ENCODE measurements at regions not wholly inside any gene's neighbourhood (a gene's known extent, or its start where the extent isn't known, plus 50 kb on each side); places are given as distances from the start of the nearest gene placed in this dataset.
"Not testable (repeated sequence)": the region's sequence is repeated elsewhere in the genome, so short reads cannot be mapped to it uniquely, and the experiment has no call there.

DNA sequence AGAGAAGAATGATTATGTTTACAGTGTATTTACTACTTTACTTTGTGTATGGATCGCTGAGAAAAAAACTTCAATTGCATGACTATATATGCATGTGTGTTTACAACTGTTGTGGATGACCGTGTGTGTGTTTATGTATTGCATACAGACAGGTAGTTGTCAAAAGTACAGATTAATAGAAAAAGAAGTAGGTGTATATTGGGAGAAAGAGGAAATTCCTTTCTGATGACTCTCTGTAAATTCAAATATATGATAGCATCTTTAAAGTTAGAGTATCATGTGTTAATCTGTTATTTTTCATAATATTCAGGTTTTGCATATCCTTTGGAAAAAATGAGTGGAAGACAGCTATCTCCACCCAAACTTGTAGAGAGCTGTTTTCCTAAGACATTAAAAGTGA, 160.4 kb upstream of the AGR3 start:
- H3K4me3 ChIP-seq (ENCODE audit: low read depth, low read length), result no peak overlapping the region
- TF ChIP-seq, protein P1, sequence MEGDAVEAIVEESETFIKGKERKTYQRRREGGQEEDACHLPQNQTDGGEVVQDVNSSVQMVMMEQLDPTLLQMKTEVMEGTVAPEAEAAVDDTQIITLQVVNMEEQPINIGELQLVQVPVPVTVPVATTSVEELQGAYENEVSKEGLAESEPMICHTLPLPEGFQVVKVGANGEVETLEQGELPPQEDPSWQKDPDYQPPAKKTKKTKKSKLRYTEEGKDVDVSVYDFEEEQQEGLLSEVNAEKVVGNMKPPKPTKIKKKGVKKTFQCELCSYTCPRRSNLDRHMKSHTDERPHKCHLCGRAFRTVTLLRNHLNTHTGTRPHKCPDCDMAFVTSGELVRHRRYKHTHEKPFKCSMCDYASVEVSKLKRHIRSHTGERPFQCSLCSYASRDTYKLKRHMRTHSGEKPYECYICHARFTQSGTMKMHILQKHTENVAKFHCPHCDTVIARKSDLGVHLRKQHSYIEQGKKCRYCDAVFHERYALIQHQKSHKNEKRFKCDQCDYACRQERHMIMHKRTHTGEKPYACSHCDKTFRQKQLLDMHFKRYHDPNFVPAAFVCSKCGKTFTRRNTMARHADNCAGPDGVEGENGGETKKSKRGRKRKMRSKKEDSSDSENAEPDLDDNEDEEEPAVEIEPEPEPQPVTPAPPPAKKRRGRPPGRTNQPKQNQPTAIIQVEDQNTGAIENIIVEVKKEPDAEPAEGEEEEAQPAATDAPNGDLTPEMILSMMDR (IDR thresholded peaks at IDR 0.05; ENCODE audit: insufficient read depth, low read length), result no peak
- DNase-seq (ENCODE audit: low read depth), result no peak

DNA sequence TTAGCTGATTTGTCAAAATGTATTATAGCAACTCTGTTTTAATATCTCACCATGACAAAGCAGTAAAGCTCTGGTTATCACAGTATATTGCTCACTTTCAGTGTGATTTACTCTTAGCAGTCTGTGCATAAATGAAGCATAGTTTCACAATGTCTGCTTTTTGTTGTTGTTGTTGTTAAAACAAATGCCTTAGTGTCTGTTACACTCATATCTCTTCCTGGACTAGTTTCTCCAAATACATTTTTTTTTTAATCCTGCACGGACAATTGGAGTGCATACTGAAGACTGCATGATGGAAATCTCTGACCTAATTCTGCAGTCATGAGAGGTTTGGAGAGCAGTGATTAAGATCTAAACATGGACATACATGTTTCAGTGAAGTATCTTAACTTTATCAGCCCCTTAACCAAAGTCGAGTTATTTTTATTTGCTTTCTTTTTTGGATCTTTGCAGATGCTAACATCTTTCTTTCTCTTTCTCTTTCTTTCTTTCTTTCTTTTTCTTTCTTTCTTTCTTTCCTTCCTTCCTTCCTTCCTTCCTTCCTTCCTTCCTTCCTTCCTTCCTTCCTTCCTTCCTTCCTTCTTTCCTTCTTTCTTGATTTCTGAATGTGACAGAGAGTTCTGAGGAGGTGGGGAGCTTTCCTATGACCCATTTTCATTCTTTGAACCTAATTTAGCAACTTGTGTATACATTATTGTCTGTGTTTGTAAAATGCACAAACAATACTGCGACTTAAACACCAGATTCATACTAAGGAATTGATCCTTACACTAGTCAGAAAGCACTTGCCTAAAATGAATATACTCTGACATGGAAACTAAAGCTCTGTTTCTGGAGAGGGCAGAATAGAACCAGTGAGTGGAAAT, 161.5 kb upstream of the AGR3 start:
- no peak overlapping the region for H3K4me3 ChIP-seq (ENCODE audit: low read depth, low read length)
- peak; percentile 70 for DNase-seq (ENCODE audit: low read depth)
- TF ChIP-seq, protein P1 (IDR thresholded peaks at IDR 0.05; ENCODE audit: insufficient read depth, low read length), result no peak

DNA sequence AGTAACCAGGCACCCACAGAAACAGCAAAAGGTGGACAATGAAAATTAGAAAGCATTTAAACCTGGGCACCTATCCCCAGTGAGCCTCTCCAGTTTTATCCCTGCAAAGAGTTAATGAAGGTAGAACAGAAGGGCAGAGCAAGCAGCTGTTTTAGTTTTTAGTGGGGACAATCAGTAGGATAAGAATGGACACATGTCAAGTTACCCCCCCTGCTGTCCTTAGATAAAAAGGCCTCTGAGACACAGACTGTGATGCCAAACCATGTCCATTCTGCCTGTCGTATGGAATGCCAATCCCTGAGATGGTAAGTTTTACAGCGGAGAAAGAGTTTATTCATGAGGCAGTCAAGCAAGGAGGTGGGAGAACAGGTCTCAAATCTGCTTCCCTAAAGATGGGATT, 162.6 kb upstream of the AGR3 start:
- H3K4me3 ChIP-seq (ENCODE audit: low read depth, low read length), result no peak overlapping the region
- TF ChIP-seq, protein P1 (IDR thresholded peaks at IDR 0.05; ENCODE audit: insufficient read depth, low read length), result no peak

DNA sequence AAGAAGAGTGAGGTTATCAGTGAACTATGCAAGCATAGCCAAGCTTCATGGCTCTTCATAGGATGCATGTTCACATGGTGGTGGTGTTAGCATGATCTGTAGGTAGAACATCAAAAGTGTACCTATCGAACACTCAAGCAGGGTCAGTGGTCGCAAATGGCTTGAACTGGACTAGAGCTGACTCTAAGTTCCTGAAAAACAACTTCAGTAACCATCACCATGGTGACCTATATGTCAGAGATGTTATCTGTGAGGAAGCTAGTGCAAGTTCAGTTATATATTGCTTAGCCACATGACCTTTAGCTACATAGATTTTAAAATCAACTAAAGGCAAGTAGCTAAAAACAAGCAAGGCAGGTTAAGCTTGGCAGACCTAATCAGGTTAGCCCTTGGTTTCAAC, 163.1 kb upstream of the AGR3 start:
- DNase-seq (ENCODE audit: low read depth), result no peak
- TF ChIP-seq, protein P1 (IDR thresholded peaks at IDR 0.05; ENCODE audit: insufficient read depth, low read length), result no peak
- no peak overlapping the region for H3K4me3 ChIP-seq (ENCODE audit: low read depth, low read length)

More for the DNA sequence above, 162.6 kb upstream of the AGR3 start:
- no peak for DNase-seq (ENCODE audit: low read depth)

DNA sequence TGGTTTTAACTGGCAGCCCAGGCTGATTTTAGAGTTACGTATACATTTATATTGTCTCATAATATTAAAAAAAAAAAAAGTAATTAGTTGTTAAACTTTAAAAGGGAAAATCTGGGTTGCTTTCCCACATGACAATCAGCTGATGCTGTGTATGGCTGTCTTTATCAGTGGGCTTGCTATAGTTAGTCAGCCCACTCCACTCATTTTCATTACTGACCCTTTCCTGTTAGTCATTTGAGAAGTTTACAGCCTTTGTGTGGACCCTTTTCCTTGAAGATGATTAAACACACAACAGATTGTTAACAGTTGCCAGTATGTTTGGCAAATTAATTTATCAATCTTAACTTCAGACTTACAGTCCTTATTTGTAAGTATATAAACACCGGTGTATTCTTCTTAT, 164.5 kb upstream of the AGR3 start:
- TF ChIP-seq, protein P1 (IDR thresholded peaks at IDR 0.05; ENCODE audit: insufficient read depth, low read length), result no peak
- DNase-seq (ENCODE audit: low read depth), result peak; percentile 21
- no peak overlapping the region for H3K4me3 ChIP-seq (ENCODE audit: low read depth, low read length)

DNA sequence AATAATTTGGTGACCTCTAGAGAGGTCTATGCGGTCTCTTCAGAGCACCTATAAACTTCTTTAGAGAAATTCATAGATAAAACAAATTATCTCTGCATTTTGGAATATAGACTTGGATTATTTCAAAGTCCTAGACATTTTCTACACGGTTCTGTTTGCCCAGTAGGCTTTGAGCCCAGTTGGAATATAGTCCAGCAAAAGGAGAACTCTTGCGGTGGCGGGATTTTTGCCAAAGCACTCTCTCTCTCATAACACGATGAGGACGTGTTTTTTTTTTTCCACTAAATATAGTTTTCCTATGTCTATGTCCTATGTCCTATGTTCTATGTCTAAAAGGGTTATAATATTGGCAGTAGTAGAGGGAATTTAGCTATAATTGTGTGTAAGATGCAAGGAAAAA, 164.9 kb upstream of the AGR3 start:
- TF ChIP-seq, protein P1 (IDR thresholded peaks at IDR 0.05; ENCODE audit: insufficient read depth, low read length), result no peak
- DNase-seq (ENCODE audit: low read depth), result peak; percentile 88
- no peak overlapping the region for H3K4me3 ChIP-seq (ENCODE audit: low read depth, low read length)

DNA sequence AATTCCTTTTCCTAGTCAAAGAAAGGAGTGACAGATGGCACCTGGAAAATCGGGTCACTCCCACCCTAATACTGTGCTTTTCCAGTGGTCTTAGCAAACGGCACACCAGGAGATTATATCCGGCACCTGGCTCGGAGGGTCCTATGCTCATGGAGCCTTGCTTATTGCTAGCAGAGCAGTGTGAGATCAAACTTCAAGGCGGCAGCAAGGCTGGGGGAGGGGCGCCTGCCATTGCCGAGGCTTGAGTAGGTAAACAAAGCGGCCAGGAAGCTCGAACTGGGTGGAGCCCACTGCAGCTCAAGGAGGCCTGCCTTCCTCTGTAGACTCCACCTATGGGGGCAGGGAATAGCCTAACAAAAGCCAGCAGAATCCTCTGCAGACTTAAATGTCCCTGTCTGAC, 171.4 kb upstream of the AGR3 start:
- H3K4me3 ChIP-seq (ENCODE audit: low read depth, low read length); DNase-seq (ENCODE audit: low read depth): not testable (repeated sequence)
